ENCODE measurements at regions not wholly inside any gene's neighbourhood (a gene's known extent, or its start where the extent isn't known, plus 50 kb on each side); places are given as distances from the start of the nearest gene placed in this dataset.

GRCh38 chr9:78940121-78940855 lies 631.5 kb upstream of the TLE4 start:
- no peak for TF ChIP-seq CTCF (IDR thresholded peaks at IDR 0.05)
- no peak for TF ChIP-seq POLR2A (IDR thresholded peaks at IDR 0.05)
- TF ChIP-seq POLR2AphosphoS5 (IDR thresholded peaks at IDR 0.05): no peak

Data from transverse colon (tissue), 4 donors.